ENCODE measurements at regions not wholly inside any gene's neighbourhood (a gene's known extent, or its start where the extent isn't known, plus 50 kb on each side); places are given as distances from the start of the nearest gene placed in this dataset.

- H3K9me3 ChIP-seq = peaks cover 0 to 19% (median 15%) of the 10 kb centered on the region in 8 donors
- TF ChIP-seq POLR2AphosphoS5 (IDR thresholded peaks at IDR 0.05) (no peak), CTCF (IDR thresholded peaks at IDR 0.05 in 8 of 11, conservative IDR thresholded peaks at IDR 0.05 in 3 of 11) (no peak), POLR2A (IDR thresholded peaks at IDR 0.05) (no peak)
- 77 to 100% (median 84%) methylated on average over 1 of the region's 1 CpG for WGBS, 5 donors
- no peak for DNase-seq
- no peak overlapping the region for H3K27ac ChIP-seq
- no peak overlapping the region for H3K4me3 ChIP-seq
- intact Hi-C loops (cut with DNase I; ENCODE audit: low total_unique reads) = no loop called here
- no peaks in the 10 kb centered on the region for H3K4me1 ChIP-seq
- no peaks in the 10 kb centered on the region for H3K27me3 ChIP-seq (replicated peaks in 1 of 7)
- H3K36me3 ChIP-seq = no peaks in the 10 kb centered on the region
Measured at GRCh38 chr7:85757348-85757747, 570.5 kb upstream of the SEMA3D start.

- Histone ChIP-seq H3K27me3 (replicated peaks in 1 of 7) (peaks cover 0 to 12% (median 0%) of the 10 kb centered on the region in 7 donors), H3K36me3 (no peaks in the 10 kb centered on the region), H3K27ac (no peak overlapping the region), H3K9me3 (peaks cover 0 to 16% (median 10%) of the 10 kb centered on the region in 8 donors), H3K4me1 (no peaks in the 10 kb centered on the region), H3K4me3 (no peak overlapping the region)
- no peak for DNase-seq
- no peak for TF ChIP-seq POLR2AphosphoS5 (IDR thresholded peaks at IDR 0.05)
- TF ChIP-seq CTCF (IDR thresholded peaks at IDR 0.05 in 8 of 11, conservative IDR thresholded peaks at IDR 0.05 in 3 of 11) = peak in 8 of 11 experiments; percentile 25 to 63 (median 51)
- 16 to 31% (median 22%) methylated on average over 10 to 14 of the region's 14 CpGs for WGBS, 5 donors
- intact Hi-C loops (cut with DNase I; ENCODE audit: low total_unique reads) = no loop called here
Measured at GRCh38 chr7:85750454-85750949, 563.6 kb upstream of the SEMA3D start.

- Histone ChIP-seq H3K27ac (no peak overlapping the region), H3K27me3 (replicated peaks in 1 of 7) (peaks cover 0 to 12% (median 0%) of the 10 kb centered on the region in 7 donors), H3K9me3 (peaks cover 0 to 18% (median 14%) of the 10 kb centered on the region in 8 donors), H3K4me3 (no peak overlapping the region), H3K4me1 (no peaks in the 10 kb centered on the region), H3K36me3 (no peaks in the 10 kb centered on the region)
- DNase-seq = no peak
- intact Hi-C loops (cut with DNase I; ENCODE audit: low total_unique reads) = no loop called here
- 36 to 63% (median 54%) methylated on average over 4 to 13 of the region's 13 CpGs for WGBS, 5 donors
- TF ChIP-seq CTCF (IDR thresholded peaks at IDR 0.05 in 8 of 11, conservative IDR thresholded peaks at IDR 0.05 in 3 of 11) = no peak
- TF ChIP-seq POLR2A (IDR thresholded peaks at IDR 0.05) = no peak
- TF ChIP-seq POLR2AphosphoS5 (IDR thresholded peaks at IDR 0.05) = no peak
Measured at GRCh38 chr7:85749696-85750453, 563.0 kb upstream of the SEMA3D start.

- no peak overlapping the region for H3K4me3 ChIP-seq
- WGBS, 5 donors = 73 to 90% (median 84%) methylated on average over 3 of the region's 3 CpGs
Measured at GRCh38 chr7:85748861-85749260, 562.0 kb upstream of the SEMA3D start.

More at GRCh38 chr7:85748861-85749260, 562.0 kb upstream of the SEMA3D start:
- Histone ChIP-seq H3K36me3 (no peaks in the 10 kb centered on the region), H3K4me1 (no peaks in the 10 kb centered on the region), H3K27me3 (replicated peaks in 1 of 7) (peaks cover 0 to 12% (median 0%) of the 10 kb centered on the region in 7 donors), H3K27ac (no peak overlapping the region), H3K9me3 (peaks cover 0 to 27% (median 14%) of the 10 kb centered on the region in 8 donors)
- DNase-seq = no peak
- TF ChIP-seq CTCF (IDR thresholded peaks at IDR 0.05 in 8 of 11, conservative IDR thresholded peaks at IDR 0.05 in 3 of 11) = no peak
- TF ChIP-seq POLR2A (IDR thresholded peaks at IDR 0.05) = no peak
- no peak for TF ChIP-seq POLR2AphosphoS5 (IDR thresholded peaks at IDR 0.05)
- intact Hi-C loops (cut with DNase I; ENCODE audit: low total_unique reads) = no loop called here

All from spleen (tissue), 11 donors.